ENCODE measurements at regions not wholly inside any gene's neighbourhood (a gene's known extent, or its start where the extent isn't known, plus 50 kb on each side); places are given as distances from the start of the nearest gene placed in this dataset.
A peak's percentile ranks its signal among the peaks of the same experiment; 100 is the strongest.
"Not testable (repeated sequence)": the region's sequence is repeated elsewhere in the genome, so short reads cannot be mapped to it uniquely, and the experiment has no call there.

DNA sequence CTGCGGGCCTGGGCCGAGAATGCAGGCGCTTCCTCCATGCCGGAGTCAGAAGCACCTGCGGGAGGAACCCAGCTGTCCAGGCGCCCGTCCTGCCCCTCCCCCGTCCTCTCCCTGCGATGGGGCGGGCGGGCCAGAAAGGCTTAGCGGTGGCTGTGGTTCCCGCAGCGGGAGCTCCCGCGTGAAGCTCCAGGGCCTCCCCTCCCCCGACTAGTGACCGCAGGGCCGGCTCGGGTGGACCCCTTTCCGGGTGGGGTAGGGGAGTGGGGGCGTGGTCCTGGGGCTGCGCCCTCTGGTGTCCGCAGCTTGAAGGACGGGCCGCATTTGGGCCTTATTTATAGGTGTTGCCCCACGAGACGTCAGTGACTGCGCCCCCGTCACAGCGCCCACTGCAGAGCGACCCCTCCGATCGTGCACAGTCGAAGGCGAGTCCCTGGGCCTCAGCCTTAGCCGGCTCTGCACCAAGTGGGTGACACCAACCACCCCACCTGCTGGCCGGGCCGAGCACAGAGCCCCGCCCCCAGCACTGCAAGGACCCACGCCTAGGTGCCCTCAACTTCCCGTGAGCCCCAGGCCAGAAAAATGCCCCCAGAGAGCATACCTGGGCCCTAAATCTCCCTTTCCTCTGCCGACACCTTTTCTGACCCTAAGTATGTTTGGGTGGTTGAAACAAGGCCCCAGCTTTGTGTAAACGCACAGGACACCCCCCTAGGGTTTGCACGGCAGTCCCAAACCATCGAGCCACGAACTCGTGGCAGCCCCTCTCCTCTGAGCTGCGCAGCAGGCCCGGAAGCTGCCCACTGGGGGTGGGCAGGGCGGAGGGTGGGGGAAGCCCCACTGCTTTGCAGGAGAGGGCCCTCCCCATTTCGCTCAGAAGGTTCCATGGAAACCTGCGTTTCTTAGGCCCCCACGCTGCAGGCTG lies 252.4 kb downstream of the ANKRD30B start:
- H3K4me3 ChIP-seq = peak overlapping the region in 1 of 4 donors; percentile 46
- not testable (repeated sequence) for H3K4me1 ChIP-seq, H3K9me3 ChIP-seq, H3K27ac ChIP-seq, DNase-seq, H3K27me3 ChIP-seq, H3K36me3 ChIP-seq
- TF ChIP-seq, protein P1, sequence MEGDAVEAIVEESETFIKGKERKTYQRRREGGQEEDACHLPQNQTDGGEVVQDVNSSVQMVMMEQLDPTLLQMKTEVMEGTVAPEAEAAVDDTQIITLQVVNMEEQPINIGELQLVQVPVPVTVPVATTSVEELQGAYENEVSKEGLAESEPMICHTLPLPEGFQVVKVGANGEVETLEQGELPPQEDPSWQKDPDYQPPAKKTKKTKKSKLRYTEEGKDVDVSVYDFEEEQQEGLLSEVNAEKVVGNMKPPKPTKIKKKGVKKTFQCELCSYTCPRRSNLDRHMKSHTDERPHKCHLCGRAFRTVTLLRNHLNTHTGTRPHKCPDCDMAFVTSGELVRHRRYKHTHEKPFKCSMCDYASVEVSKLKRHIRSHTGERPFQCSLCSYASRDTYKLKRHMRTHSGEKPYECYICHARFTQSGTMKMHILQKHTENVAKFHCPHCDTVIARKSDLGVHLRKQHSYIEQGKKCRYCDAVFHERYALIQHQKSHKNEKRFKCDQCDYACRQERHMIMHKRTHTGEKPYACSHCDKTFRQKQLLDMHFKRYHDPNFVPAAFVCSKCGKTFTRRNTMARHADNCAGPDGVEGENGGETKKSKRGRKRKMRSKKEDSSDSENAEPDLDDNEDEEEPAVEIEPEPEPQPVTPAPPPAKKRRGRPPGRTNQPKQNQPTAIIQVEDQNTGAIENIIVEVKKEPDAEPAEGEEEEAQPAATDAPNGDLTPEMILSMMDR (IDR thresholded peaks at IDR 0.05) = peak in 2 of 6 experiments; percentile 7 to 27

DNA sequence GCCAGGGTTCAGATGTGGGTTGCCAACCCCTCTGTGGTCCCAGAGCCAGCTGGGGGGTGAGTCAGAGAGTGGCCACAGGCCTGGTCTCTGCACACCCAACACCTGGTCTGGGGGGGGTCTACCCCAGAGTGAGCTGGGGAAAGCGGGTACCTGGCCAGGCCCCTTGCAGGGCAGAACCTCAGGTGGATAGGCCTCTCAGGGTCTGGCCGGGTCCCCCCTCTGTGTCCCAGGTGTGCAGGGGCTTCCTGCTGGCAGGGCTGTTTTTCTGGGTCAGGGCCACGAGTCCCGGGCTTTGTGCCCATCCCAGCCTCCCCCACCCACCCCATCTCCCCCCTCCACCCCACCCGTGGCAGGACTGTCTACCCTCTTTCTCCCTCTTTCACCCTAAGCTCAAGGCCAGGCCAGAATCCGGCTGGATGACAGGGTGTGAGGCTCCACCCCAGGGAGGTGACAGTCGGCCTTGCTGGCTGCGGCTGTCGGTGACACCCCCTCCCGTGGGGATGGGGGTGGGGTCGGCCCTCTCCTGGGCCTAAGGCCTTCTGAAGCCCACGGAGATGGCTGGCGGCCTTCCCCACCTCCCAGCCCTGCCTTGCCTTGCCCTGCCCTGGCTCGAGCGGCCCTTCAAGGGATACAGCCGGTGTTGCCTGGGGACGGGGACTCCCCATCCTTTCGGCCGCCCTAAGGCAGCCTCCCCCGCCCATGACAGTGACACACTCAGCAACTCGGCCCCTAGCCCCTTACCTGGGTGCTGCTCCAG lies 253.2 kb downstream of the ANKRD30B start:
- H3K9me3 ChIP-seq, H3K4me3 ChIP-seq, H3K27ac ChIP-seq, H3K27me3 ChIP-seq, H3K36me3 ChIP-seq, H3K4me1 ChIP-seq, DNase-seq: not testable (repeated sequence)

DNA sequence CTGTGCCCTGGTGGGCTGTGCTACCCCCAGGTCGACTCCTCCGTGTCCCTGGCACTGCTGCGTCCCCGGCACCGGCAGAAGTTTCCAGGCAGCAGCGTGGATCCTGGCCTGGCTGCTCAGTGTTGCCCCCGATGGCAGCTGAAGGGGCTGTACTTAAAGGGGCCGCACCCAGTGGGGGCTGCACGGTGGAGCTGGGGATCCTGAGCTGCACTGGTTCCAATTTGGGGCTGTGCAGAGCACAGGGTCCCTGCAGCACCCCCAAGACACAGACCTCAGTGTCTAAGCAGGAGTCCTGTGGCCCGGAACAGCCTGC lies 253.8 kb downstream of the ANKRD30B start:
- H3K27ac ChIP-seq, H3K9me3 ChIP-seq, H3K4me1 ChIP-seq, H3K36me3 ChIP-seq, H3K27me3 ChIP-seq, DNase-seq, H3K4me3 ChIP-seq: not testable (repeated sequence)

DNA sequence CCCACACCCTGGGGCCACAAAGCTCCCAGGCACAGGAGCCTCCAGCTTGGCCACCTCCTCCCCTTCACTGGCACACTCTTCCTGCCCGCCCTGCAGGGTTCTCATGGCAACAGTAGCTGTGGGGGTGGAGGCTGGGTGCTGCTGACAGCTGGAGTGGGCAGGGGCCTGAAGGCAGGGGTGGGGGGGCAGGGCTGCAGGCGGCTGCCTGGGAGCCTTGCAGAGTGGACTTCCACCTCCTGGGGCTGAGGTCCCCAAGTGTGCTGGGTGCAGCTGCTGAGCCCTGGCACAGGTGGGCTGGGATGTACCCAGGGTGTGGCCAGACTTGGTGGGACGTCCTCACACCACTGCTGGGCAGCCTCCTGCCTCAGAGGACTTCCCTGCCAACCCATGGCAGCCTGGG lies 254.8 kb downstream of the ANKRD30B start:
- not testable (repeated sequence) for DNase-seq, H3K4me3 ChIP-seq, H3K36me3 ChIP-seq, H3K27ac ChIP-seq, H3K4me1 ChIP-seq, H3K27me3 ChIP-seq, H3K9me3 ChIP-seq

DNA sequence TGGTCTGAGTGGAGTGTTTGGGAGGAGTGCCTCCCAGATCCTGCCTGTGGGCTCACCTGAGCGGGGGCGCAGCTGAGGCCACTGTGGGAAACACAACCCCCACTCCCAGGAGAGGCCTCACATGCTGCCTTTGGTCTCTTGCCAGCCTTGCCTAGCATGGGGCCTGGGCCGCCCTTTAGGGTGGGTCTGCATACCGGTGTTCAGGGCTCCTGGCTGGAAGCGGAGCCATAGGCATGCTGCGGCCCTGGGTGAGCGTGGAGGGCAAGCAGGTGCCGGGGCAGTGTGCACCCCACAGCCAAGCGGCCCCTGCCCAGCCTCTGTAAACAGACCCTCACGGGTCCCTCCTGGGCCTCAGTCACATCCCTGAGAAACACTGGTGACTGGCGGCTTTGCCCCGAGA lies 255.3 kb downstream of the ANKRD30B start:
- not testable (repeated sequence) for H3K36me3 ChIP-seq, H3K27me3 ChIP-seq, H3K4me3 ChIP-seq, H3K27ac ChIP-seq, H3K9me3 ChIP-seq, H3K4me1 ChIP-seq, DNase-seq

DNA sequence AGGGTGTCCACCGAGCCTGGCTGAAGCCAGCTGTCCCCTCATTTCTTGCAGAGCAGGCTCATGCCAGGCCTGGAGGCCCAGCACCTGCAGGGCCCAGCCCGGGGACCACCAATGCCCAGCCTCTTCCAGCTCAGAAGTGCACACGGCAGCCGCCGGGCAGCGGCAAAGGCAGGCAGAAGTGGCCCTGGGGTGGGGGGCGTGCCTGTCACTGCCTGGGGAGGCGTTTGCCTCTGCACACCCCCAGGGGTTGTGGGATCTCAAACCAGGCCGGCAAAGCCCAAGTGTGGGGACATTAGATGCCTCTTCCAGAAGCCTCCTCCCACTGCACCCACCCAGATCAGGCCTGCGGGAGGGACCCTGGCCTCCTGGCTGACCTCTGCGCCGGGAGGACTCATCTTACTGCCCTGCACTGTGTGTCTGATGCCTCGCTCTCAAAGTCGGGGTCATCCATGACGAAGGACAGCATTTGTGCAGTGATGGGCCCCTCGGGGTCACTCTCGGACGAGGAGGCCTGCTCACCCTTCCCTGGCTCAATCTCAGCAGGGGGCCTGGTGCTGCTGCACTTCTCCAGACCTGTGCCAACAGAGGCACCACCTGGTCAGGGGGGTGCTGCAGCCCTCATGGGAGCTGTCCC lies 255.8 kb downstream of the ANKRD30B start:
- not testable (repeated sequence) for H3K9me3 ChIP-seq, H3K4me3 ChIP-seq, H3K4me1 ChIP-seq, DNase-seq, H3K27me3 ChIP-seq, H3K36me3 ChIP-seq, H3K27ac ChIP-seq

DNA sequence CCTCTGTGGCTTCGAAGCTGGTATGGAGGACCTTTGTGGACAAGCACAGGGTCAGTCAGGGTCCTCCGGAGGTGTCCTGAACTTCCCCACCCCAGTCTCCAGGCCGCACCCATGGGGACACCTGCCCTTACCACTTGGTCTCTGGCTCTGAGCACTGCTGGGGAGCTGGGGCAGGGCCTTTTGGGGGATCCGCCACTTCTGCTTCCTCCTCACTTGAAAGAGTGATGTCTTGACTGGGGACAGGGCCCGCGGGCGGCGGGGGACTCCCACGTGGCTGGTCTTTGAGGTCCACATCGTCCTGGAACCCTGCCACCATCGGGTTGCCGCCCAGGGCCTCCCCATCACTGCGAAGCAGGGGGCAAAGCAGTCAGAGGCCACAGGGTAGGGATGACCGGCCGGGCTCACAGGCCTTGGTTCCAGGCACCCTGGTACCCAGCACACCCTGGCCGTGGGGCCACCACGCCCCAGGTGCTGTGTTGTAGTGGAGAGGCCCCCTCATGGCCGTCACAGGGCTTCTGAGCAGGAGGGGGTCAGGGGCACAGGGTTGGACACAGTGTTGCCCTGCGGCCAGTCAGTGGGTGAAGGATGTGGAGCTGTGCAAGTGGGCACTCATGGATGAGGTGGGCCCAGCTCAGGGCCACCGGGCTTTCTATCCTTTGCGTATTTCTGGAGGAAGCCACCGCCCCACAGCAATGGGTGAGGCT lies 256.4 kb downstream of the ANKRD30B start:
- not testable (repeated sequence) for DNase-seq, H3K9me3 ChIP-seq, H3K27ac ChIP-seq, H3K36me3 ChIP-seq, H3K4me3 ChIP-seq, H3K4me1 ChIP-seq, H3K27me3 ChIP-seq

DNA sequence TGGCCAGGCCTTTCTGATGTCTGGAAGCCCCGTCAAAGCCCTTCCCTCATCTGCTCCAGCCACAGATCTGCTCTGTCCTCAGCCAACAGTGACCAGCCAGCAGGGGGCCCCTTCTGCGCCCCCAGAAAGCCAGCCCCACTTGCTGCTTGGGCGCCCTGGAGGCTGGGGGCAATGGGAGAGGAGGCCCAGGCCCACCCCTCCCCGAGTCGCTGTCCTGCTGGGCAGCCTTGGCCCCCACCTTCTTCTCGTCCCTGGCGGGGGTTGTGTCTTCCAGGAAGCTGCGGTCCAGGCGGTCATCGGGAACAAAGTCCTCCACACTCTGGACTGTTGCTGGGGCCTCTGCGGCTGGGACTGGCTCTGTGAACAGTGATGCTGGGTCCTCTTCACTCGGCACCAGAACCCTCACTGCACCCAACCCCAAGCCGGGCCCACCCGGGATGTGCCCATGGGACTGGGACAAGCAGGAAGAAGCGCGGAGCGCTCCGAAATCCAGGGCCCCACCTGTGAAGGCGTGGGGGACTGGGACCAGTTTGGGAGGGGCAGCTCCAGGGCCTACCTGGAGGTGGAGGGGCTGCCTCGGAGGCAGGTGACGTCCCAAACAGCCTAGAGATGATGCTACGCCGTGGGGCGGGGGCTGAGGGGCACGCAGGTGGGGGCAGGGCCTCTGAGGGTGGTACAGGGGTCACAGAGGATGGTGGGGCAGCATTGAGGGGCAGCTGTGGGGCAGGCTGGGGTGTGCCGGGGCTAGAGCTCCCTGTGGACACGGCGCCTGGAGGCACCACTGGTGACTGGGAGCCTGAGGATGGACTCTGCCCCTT lies 257.6 kb downstream of the ANKRD30B start:
- Histone ChIP-seq H3K4me3 (no peak overlapping the region), H3K27me3 (no peaks in the 10 kb centered on the region), H3K27ac (no peak overlapping the region), H3K4me1 (no peaks in the 10 kb centered on the region), H3K36me3 (no peaks in the 10 kb centered on the region), H3K9me3 (no peaks in the 10 kb centered on the region)
- TF ChIP-seq POLR2A (IDR thresholded peaks at IDR 0.05) = no peak
- TF ChIP-seq, protein P1 (IDR thresholded peaks at IDR 0.05) = no peak
- DNase-seq = no peak

DNA sequence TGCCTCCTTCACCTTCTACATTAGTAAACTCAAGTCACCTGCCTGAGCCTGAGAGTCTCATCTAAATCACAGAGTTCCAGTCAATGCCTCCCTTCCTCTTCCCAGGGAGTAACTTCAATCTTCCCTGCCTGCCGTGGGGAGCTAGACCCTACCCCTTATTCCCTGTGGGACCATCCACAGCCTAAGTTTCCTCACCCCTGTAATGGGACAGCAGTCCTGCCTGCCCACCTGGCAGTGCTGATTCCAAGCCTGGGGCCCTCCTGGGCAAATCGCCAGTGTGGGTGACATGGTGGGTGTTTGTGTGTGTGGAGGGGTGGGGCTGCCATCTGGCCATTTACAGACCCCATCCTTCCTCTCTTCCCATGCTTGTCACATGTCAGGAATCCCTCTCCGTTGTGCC lies 258.6 kb downstream of the ANKRD30B start:
- H3K9me3 ChIP-seq, H3K27me3 ChIP-seq, H3K36me3 ChIP-seq, H3K4me3 ChIP-seq, DNase-seq, H3K4me1 ChIP-seq, H3K27ac ChIP-seq: not testable (repeated sequence)

DNA sequence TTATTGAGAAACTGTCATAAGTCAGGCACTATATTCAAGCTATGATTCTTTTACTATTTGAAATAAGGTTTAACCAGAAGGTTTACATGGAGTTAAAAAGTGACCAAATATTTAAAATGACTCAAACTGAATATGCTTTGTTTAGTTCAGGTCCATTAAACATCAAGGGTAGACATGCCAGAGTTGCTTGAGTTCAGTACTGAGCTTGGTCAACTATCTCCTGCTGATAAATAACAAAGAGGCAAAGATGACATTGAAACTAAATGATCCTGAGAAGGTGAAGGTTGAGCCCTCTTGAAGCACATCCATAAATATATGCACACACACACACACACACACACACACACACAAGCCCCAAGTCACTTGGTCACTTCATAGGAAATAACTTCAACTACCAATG lies 278.1 kb downstream of the ANKRD30B start:
- not testable (repeated sequence) for DNase-seq, H3K4me1 ChIP-seq, H3K27me3 ChIP-seq, H3K9me3 ChIP-seq, H3K27ac ChIP-seq, H3K36me3 ChIP-seq, H3K4me3 ChIP-seq

DNA sequence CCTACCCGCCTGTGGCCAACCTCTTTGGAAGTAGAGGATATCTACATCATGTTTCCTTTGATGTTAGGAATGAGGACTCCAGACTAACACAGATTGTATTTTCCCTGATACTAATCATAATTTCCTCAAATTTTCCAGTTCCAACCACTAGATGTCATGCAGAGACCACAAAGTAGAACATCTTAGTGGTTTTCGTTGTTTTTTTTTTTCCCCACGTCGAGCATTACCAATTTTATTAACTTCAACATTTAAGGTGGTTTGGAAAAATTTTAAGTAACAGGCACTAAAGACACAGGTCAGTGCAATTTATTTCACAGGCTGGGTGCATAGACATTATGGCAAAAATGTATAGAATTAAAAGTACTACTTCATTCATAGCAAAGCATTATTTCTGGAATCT lies 280.1 kb downstream of the ANKRD30B start:
- not testable (repeated sequence) for H3K4me1 ChIP-seq, H3K36me3 ChIP-seq, H3K4me3 ChIP-seq, H3K27me3 ChIP-seq, H3K9me3 ChIP-seq, H3K27ac ChIP-seq, DNase-seq

All from Peyer's patch (tissue), 4 donors.